GM12872 (cell line): ENCODE measurements at regions not wholly inside any gene's neighbourhood (a gene's known extent, or its start where the extent isn't known, plus 50 kb on each side); places are given as distances from the start of the nearest gene placed in this dataset.
A peak's percentile ranks its signal among the peaks of the same experiment; 100 is the strongest.

Experiments used
- TF ChIP-seq, protein P1 (sequence below): IDR thresholded peaks from 3 replicates; pipeline ENCODE4 v1.5.1; 2011; ENCODE audit warnings: low read depth, mild to moderate bottlenecking, low read length, moderate library complexity; ENCODE audit not compliant: insufficient read depth

GRCh38 chr7:52018680-52019054 lies 702.1 kb upstream of the COBL start:
- TF ChIP-seq, protein P1, sequence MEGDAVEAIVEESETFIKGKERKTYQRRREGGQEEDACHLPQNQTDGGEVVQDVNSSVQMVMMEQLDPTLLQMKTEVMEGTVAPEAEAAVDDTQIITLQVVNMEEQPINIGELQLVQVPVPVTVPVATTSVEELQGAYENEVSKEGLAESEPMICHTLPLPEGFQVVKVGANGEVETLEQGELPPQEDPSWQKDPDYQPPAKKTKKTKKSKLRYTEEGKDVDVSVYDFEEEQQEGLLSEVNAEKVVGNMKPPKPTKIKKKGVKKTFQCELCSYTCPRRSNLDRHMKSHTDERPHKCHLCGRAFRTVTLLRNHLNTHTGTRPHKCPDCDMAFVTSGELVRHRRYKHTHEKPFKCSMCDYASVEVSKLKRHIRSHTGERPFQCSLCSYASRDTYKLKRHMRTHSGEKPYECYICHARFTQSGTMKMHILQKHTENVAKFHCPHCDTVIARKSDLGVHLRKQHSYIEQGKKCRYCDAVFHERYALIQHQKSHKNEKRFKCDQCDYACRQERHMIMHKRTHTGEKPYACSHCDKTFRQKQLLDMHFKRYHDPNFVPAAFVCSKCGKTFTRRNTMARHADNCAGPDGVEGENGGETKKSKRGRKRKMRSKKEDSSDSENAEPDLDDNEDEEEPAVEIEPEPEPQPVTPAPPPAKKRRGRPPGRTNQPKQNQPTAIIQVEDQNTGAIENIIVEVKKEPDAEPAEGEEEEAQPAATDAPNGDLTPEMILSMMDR = no peak

- TF ChIP-seq, protein P1 = peak; percentile 58
These were observed 701.4 kb upstream of the COBL start for GRCh38 chr7:52017802-52018679.

DNA sequence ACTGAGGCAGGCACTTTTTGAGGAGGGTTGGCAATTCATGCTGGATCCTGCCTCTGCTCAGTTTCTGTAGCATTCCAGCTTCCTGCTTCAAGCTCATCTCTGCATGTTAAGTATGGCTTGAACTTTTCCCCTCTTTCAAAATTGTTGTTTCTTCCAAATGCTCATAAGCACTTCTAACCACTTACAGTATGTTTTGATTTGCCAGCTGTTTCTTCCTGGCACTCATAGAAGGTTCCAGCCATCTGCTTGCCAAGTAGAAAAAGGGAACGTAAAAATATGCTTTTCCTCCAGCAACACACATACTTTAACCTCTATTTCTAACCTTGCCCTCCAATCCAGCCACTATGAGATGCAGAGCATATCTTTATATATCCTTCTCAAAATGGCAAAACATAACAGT lies 692.6 kb upstream of the COBL start:
- TF ChIP-seq, protein P1 = no peak

GRCh38 chr7:52006674-52007073 lies 690.1 kb upstream of the COBL start:
- TF ChIP-seq, protein P1 = no peak

DNA sequence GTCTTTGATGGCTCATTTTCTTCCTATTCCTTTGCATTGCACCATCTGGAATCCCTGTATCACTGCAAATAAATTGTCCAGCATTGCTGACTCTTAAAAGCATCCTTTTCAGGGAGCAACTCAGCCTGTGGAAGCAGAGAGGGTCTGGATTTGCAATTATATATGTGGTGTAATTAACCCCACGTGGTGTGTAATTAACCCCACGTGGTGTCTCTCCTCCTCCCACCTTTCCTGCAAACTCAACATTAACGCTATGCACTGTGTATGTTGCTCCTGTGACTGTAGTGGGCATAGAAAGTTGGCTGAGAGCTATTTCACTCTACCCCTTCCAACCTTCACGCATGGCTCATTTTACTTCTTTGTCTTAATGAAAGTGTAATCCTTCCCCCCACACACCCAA lies 689.0 kb upstream of the COBL start:
- TF ChIP-seq, protein P1 = no peak

GRCh38 chr7:51995596-51996179 lies 679.1 kb upstream of the COBL start:
- TF ChIP-seq, protein P1 = no peak

DNA sequence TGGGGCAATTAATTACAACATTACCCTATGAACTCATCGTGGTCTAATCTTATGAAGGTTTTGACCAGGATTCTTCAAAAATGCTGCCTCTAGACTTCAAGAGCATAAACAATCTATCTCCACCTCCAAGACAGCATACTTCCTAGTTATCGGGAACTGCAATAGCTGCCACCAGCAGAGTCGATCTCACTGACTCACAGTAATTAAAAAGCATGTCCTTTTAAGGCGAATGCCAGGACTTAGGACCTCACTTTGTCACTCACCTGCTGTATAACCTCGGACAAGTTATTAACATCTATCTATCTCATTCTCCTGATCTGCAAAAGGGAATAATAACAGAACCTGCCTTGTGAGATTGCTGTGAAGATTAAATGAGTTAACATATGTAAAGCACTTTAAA lies 666.0 kb upstream of the COBL start:
- TF ChIP-seq, protein P1 = no peak
